ENCODE measurements at regions not wholly inside any gene's neighbourhood (a gene's known extent, or its start where the extent isn't known, plus 50 kb on each side); places are given as distances from the start of the nearest gene placed in this dataset.

- H3K4me3 ChIP-seq (ENCODE audit: low read length): no peak overlapping the region
- no peak for TF ChIP-seq ZNF274 (IDR thresholded peaks at IDR 0.05; ENCODE audit: low read depth, low read length)
These were observed 676.1 kb upstream of the C9orf72 start for GRCh38 chr9:28249424-28249823.

- H3K4me3 ChIP-seq (ENCODE audit: low read length): no peak overlapping the region
- no peak for TF ChIP-seq ZNF274 (IDR thresholded peaks at IDR 0.05; ENCODE audit: low read depth, low read length)
These were observed 681.9 kb upstream of the C9orf72 start for GRCh38 chr9:28255174-28255573.

- TF ChIP-seq ZNF274 (IDR thresholded peaks at IDR 0.05; ENCODE audit: low read depth, low read length): no peak
- no peak overlapping the region for H3K4me3 ChIP-seq (ENCODE audit: low read length)
These were observed 687.0 kb upstream of the C9orf72 start for GRCh38 chr9:28260330-28260729.

GRCh38 chr9:28264368-28264767 is 691.1 kb upstream of the C9orf72 start:
- H3K4me3 ChIP-seq (ENCODE audit: low read length): no peak overlapping the region
- no peak for TF ChIP-seq ZNF274 (IDR thresholded peaks at IDR 0.05; ENCODE audit: low read depth, low read length)

GRCh38 chr9:28267351-28267750 is 694.1 kb upstream of the C9orf72 start:
- no peak overlapping the region for H3K4me3 ChIP-seq (ENCODE audit: low read length)
- TF ChIP-seq ZNF274 (IDR thresholded peaks at IDR 0.05; ENCODE audit: low read depth, low read length): no peak

- H3K4me3 ChIP-seq (ENCODE audit: low read length): no peak overlapping the region
- TF ChIP-seq ZNF274 (IDR thresholded peaks at IDR 0.05; ENCODE audit: low read depth, low read length): no peak
These were observed 696.9 kb upstream of the C9orf72 start for GRCh38 chr9:28270156-28270555.

GRCh38 chr9:28272127-28272526 is 698.8 kb upstream of the C9orf72 start:
- H3K4me3 ChIP-seq (ENCODE audit: low read length): no peak overlapping the region
- TF ChIP-seq ZNF274 (IDR thresholded peaks at IDR 0.05; ENCODE audit: low read depth, low read length): no peak

- no peak for TF ChIP-seq ZNF274 (IDR thresholded peaks at IDR 0.05; ENCODE audit: low read depth, low read length)
- no peak overlapping the region for H3K4me3 ChIP-seq (ENCODE audit: low read length)
These were observed 714.2 kb upstream of the C9orf72 start for GRCh38 chr9:28287455-28287854.

GRCh38 chr9:28289746-28290145 is 716.5 kb upstream of the C9orf72 start:
- no peak overlapping the region for H3K4me3 ChIP-seq (ENCODE audit: low read length)
- no peak for TF ChIP-seq ZNF274 (IDR thresholded peaks at IDR 0.05; ENCODE audit: low read depth, low read length)

GRCh38 chr9:28293369-28294090 is 720.2 kb upstream of the C9orf72 start:
- H3K4me3 ChIP-seq (ENCODE audit: low read length): no peak overlapping the region
- no peak for TF ChIP-seq ZNF274 (IDR thresholded peaks at IDR 0.05; ENCODE audit: low read depth, low read length)

GRCh38 chr9:28301281-28301680 is 728.0 kb upstream of the C9orf72 start:
- no peak overlapping the region for H3K4me3 ChIP-seq (ENCODE audit: low read length)
- no peak for TF ChIP-seq ZNF274 (IDR thresholded peaks at IDR 0.05; ENCODE audit: low read depth, low read length)

GRCh38 chr9:28317745-28318144 is 744.5 kb upstream of the C9orf72 start:
- no peak for TF ChIP-seq ZNF274 (IDR thresholded peaks at IDR 0.05; ENCODE audit: low read depth, low read length)
- H3K4me3 ChIP-seq (ENCODE audit: low read length): no peak overlapping the region

- no peak for TF ChIP-seq ZNF274 (IDR thresholded peaks at IDR 0.05; ENCODE audit: low read depth, low read length)
- no peak overlapping the region for H3K4me3 ChIP-seq (ENCODE audit: low read length)
These were observed 745.2 kb upstream of the C9orf72 start for GRCh38 chr9:28318515-28318914.

GRCh38 chr9:28319981-28320380 is 746.7 kb upstream of the C9orf72 start:
- TF ChIP-seq ZNF274 (IDR thresholded peaks at IDR 0.05; ENCODE audit: low read depth, low read length): no peak
- no peak overlapping the region for H3K4me3 ChIP-seq (ENCODE audit: low read length)

- H3K4me3 ChIP-seq (ENCODE audit: low read length): no peak overlapping the region
- TF ChIP-seq ZNF274 (IDR thresholded peaks at IDR 0.05; ENCODE audit: low read depth, low read length): no peak
These were observed 747.3 kb upstream of the C9orf72 start for GRCh38 chr9:28320616-28321015.

- no peak for TF ChIP-seq ZNF274 (IDR thresholded peaks at IDR 0.05; ENCODE audit: low read depth, low read length)
These were observed 756.0 kb upstream of the C9orf72 start for GRCh38 chr9:28329323-28329722.

More at GRCh38 chr9:28329323-28329722, 756.0 kb upstream of the C9orf72 start:
- no peak overlapping the region for H3K4me3 ChIP-seq (ENCODE audit: low read length)

Data from GM08714 (cell line).